ENCODE measurements at regions not wholly inside any gene's neighbourhood (a gene's known extent, or its start where the extent isn't known, plus 50 kb on each side); places are given as distances from the start of the nearest gene placed in this dataset.
"Not testable (repeated sequence)": the region's sequence is repeated elsewhere in the genome, so short reads cannot be mapped to it uniquely, and the experiment has no call there.

DNA sequence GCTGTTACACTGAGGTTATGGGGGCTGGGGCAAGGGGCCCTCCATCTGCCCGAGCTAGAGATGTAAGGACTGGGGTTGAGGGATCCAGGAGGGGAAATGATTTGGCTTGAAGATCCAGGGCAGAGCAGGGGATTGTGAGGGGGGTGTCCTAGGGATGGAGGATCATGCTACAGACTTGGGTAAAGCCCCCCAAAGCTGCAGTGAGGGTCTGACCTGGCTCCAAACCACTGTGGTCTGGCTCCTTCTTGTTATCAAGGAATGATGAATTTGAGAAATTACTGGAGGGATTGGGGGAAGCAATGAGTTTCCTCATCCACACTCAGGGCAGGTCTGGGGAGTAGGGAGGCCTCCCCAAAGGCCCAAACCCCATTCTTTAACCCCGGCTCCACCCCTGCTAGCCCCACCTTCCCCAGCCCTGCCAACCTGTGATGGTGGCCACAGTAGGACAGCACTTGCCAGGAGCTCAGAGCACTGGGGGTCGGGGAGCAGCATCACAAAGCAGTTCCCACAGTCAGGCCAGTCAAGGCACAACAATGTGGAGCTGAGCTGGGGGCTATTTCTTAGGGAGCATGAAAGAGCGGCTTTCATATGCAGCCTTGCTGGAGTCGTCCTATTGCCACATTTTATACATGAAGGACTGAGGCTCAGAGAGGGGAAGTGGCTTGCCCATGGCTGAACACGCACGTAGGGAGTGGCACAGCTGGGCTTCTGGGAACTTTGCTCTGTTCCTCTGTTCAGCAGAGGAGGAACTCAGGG lies 165.5 kb downstream of the EFNB1 start:
- no peak for DNase-seq

DNA sequence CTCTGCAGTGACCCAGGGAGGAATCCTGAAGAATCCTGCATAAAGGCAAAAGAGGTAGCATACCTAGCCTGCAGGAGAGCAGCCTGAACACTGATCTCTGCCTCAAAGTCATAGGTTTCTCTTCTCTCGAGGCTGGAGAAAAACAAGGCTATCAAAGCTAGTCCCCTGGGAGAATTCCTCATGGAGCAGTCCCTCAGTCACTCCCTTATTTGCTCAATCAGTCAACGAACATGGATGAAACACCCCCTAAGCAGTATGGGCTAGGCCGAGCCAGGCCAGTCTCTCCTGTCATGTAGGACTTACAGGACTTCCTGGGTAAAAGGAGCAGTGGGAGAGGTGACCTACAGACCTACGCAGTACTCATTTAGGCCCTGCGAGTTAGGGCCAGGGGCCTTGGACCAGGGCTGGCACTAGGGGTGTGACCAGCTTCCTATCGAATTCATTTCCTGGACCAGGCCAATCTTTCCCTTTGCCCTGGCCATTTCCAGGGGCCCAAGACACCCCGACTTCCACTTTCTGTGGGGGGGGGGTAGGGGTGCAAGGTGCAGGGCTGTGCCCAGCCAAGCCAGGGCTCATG lies 164.1 kb downstream of the EFNB1 start:
- no peak for DNase-seq

DNA sequence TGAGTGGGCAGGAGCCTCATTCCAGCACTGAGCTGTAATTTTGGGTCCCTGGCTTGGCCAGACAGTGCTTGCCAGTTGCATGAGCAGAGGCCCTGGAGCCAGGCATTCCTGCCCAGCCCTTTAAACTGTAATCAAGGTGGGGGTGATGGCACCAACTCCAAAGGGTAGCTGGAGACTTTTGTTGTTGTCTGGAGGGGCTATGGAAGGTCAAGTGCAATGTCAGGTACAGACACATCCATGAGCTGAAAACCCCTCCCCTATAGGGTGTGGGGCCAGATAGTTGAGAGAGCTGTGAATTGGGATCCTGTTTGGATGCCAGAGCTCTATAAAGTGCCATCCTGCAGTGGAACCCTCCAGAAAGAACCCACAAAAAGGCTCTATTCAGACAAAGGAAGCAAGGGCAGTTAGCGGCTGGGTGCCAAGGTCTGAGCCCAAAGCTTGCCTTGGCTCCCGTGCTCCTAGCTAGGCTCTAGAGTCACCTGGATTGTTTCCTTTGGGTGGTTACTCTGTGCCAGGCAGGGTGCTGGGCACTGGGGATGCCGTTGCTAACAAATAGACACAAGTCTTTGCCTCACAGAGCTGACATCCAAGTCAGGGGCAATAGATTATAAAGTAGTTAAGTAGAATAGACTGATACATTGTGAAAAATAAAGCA lies 163.0 kb downstream of the EFNB1 start:
- no peak for DNase-seq

DNA sequence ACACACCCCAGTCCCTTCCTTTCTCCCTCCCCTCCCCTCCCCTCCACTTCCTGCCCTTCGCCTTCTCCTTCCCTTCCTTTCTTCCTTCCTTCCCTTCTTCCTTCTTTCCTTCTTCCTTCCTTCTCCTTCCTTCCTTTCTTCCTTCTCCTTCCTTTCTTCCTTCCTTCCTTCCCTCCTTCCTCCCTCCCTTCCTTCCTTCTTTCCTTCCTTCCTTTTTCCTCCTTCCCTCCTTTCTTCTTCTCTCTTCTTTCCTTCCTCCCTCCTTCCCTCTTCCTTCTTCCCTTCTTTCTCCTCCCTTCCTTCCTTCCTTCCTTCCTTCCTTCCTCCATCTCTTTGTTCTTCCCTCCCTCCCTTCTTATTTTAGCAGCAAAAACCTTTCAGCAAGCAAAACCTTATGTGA lies 162.1 kb downstream of the EFNB1 start:
- no peak for DNase-seq

DNA sequence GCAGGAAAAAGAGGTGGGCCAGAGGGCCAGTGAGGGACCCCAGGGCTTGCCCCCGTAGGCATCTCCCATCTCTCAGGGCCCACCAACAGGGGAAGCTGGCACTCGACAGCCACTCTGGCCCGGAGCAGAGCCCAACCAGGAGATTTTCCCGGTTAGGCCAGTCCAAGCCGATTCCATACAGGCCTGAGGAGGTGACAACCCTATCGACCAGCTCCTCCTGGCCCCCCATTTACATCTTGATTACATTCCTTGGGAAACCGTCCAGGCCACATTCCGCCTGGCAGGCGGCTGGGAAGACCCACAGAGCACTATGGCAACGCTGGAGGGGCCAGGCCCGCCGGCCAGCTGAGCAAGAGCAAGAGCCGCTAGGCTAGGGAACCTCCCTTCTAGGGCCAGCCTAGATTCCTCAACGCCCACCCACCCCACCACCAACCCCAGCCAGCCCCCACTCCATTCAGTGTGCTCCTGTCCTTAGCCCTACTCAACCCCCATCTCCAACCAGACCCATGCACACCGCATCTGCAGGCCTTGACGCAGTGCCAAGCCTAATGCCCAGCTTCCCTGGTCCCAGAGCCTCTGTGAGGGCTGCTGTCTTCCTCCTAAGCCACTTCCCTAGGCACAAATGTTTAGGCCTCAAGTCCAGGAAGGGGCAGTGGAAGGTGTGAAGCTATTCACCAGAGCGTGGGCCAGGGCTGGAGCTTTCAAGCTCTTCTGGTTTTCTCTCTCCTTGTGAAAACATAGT lies 161.2 kb downstream of the EFNB1 start:
- peak; percentile 79 for DNase-seq

DNA sequence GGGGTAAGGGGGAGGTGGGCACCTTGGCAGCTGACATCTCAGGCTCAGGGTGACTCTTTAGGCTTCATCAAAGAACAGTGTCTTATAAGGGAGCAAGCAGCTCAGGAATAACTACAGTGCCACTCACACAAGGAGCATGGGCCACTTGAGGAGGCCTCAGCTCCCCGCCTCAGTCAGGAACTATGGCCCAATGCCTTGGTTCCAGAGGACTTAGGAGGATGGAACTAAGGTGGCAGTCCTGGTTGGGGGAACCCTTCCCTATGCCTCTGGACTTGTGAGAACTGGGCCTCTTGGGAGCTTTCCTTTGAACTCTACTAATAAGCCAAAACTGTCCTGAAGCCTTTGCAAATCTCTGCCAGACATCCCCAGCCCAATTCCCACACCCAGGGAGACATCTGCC lies 160.6 kb downstream of the EFNB1 start:
- DNase-seq: no peak

DNA sequence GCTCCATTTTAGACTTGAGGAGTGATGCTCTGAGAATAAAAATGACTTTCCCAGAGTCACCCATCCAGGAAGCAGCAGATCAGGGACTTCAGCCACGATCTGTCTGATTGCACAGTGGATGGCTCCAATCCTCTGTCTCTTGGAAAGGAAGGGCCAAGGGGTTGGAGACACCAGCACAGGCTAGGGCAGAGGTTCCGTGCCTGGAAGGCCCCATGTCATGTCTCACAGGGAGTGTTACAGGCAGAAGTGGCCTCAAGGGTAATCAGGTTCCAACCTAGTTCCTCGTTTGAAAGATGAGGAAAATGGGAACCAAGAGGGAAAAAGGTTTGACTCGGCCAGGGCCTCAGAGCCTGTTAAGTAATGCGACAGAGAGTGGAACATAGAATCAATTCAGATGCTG lies 160.0 kb downstream of the EFNB1 start:
- no peak for DNase-seq

DNA sequence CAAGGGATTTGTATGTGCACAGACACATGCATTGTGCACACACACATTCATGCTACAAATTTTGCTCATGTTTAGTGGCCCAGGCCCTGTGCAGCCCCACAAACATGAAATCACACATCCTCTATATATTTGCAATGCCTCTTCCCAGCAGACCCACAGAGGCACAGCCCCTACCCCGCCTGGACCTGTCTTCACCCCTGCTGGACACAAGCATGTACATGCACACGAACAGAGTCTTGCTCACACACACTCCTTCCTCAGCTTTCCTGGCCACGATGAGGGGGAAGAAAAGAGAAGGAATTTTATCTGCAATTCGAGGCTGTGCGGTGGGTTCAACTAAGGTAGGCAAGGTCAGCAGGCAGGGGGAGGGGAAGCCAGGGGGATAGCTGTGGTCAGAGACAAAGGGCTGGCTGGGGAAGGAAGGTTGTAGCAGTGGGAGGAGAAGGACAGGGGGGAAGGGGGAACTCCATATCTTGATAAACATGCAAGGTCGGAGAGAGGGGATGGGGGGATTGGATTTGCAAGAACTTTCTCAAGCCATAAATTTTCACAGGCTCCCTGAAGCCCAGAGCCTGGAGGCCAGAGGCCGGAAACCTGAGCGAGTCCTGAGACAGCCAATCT lies 156.4 kb downstream of the EFNB1 start:
- DNase-seq: no peak

DNA sequence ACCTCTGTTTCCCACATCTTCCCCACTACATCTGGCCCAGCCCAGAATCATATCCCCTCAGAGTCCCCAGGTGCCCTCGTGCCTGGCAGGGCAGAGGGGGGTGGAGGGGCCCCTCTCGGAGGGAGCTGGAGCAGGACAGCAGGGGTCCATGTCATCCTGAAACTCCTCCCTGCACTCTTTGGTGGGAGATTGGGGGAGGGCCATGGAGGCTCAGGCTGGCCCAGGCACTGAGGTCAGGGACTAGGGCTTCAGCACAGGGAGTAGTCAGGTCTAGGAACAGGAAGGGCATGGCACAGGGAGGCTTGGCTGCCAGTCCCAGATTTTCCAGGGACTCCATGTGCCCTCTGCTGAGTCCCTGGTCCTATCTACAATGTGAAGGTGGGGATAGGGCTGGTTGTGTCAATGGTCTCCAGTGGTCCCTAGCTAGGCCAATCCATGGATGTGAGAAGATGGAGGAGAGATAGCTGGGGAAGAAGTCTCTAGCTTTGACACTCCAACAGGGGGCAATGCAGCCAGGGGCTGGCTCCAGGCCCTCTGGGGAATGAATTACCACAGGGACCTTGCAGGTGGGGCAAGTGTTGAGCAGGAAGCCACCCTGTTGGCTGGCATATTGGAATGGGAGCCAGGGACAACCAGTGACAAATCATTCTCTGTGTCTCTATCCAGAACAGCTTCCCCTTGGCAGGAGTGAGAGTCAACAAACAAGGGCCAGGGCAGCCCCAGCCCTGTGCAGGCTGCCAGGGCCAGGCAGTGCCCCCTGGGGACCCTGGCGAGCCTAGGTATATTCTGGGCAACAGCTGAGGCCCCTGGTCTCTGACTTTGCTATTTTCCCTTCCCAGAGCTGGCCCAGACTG lies 154.4 kb downstream of the EFNB1 start:
- DNase-seq: no peak

DNA sequence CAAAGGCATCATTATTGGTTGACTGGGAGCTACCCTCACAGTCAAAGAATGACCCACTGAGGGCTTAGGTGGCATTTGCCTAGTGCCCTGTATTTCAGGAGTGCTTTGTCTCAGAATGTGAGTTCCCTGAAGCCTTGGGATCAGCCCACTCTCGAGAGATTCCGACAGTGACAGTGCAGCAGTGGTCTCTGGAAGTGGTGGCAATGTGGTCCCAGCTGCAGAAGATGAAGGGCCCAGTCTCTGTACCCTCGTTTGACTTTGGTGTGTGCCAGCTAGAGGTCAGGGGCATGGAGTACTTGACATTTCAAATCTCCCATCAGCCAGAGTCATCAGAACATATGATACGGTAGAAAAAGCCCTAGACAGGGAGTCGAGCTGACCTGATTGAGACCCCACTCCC lies 153.7 kb downstream of the EFNB1 start:
- DNase-seq: no peak

DNA sequence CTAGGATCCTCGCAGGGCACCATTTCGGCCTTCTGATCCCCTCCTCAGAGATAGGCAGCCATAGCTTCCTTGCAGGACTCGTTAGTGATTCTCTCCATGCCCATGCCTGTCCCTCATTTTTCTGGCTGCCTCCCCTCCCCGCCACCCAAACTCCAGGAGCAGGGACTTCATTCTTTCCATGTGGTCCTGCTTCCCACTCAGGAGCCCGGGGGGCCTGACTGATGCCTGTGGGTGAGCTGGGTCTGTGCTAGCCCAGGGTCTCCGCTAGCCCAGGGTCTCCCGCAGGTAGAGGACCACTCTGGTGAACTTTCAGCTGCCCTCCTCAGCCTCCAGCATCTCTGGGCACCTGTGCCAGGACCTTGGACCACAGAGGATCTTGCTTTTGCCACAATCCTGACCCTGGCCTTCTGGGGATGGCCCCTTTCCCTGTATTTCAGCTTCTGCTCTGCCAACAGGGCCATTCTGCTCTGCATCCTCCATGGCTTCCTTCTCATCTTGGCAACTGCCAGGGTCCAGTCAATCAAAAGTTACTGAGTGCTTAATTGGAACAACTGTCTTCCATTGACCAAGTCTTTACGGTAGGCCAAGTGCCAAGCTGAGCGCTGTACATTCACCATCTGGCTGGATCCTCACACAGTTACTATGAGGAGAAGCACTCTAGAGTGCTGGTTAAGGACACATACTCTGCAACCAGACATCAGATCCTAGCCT lies 152.2 kb downstream of the EFNB1 start:
- DNase-seq: no peak

DNA sequence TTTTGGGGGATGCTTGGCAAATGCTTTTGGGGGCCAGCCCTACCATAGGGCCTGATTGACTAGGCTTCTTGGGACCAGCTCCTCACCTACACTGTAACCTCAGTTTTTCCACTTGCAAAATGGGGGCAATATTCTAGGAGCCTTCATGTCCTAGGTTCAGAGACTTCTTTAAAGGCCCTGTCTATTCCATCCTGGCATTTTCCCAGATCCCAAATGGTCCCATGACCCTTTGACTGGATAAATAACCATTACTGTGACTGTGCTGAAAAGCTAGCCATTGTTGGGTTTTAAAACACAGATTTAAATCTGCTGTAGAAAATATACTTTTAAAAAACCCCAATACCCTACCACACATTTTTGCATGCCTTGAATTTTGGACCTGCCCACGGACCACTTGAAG lies 149.8 kb downstream of the EFNB1 start:
- DNase-seq: no peak

DNA sequence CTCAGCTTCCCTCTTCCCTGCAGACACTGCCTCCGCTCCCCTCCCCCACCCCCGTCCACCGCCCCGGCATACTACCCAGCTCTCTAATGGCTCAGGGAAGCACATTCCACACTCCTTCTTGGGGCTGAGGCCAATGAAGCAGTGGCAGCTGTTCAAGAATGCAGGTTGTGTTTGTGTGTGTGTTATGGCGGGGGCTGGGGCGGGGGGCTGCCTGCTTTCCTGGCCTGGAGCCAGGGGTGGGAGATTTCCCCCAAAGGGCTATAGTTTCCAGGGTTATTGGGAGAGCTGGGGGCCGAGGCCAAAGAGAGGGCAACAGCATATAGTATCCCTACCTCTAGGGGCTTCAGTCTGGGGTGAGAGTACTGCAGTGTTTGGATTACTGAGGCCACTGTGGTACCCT lies 149.4 kb downstream of the EFNB1 start:
- DNase-seq: peak; percentile 77

DNA sequence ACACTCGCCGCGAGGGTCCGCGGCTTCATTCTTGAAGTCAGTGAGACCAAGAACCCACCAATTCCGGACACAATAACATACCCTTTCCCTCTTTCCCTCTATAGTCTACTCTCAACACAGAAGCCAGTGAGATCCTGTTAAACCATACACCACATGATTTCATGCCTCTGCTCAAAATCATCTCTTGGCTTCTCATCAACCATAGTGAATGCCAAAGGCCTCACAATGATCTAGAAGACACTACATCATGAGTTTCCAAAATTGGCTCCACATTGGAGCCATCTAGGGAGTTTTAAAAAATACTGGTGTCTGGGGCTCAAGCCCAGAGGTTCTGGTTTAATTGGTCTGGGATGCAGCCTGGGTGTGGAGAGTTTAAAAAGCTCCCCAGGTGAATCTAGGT lies 124.5 kb downstream of the EFNB1 start:
- DNase-seq: no peak

DNA sequence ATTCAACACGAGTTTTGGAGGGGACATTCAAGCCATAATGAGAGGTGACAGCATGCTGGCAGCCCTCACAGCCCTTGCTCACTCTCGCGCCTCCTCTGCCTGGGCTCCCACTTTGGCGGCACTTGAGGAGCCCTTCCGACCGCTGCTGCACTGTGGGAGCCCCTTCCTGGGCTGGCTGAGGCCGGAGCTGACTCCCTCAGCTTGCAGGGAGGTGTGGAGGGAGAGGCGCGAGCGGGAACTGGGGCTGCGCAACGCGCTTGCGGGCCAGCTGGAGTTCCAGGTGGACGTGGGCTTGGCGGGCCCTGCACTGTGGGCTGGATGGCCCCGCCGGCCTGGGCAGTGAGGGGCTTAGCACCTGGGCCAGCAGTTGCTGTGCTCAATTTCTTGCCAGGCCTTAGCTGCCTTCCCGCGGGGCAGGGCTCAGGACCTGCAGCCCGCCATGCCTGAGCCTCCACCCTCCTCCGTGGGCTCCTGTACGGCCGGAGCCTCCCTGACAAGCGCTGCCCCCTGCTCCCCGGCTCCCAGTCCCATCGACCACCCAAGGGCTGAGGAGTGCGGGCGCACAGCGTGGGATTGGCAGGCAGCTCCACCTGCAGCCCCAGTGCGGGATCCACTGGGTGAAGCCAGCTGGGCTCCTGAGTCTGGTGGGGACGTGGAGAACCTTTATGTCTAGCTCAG lies 123.3 kb downstream of the EFNB1 start:
- DNase-seq: not testable (repeated sequence)

DNA sequence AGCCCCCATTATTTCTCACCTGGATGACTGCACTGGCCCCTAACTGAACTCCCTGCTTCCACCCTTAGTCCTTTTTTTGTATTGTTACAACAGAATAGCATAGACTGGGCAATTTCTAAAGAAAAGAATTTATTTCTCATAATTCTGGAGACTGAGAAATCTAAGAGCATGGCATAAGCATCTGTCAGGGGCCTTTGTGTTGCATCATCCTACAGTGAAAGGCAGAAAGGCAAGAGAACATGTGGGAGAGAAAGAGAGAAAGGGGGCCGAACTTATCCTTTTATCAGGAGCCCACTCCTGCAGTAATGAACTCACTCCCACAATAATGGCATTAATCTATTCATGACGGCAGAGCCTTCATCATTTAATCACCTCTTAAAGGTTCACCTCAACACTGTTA lies 122.1 kb downstream of the EFNB1 start:
- no peak for DNase-seq

DNA sequence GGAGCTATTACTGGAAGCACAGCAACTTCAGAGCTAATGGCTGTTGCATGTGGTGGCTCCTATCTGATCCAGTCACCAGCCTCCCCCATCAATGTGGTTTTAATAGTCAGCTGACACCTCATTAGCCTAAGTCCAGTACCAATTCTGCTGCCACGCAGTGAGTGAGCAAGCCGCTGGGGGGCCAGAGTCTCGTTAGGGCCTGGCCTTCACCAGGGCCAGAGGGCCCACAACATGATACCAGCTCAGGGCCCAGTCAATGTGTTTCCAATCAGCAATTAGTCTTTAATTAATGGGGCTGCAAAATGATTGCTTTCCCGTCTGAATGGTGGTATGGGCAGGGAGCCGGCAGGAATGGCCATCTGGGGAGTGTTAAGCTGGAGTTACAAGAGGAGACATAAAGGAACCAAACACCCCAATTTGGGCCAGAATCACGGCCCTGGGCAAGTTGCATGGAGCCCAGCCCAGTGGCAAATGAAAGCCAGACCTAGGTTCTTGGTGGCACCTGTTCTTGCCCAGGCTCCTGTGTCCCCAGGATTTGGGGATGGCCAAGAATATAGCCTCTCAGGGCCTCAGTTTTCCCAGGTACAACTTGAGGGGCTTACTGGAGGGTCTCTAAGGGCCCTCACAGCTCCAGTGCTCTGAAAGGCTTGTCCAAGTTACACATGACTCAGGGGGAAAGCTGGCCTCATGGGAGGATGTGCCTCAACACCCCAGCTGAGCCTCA lies 119.2 kb downstream of the EFNB1 start:
- DNase-seq: peak; percentile 44

DNA sequence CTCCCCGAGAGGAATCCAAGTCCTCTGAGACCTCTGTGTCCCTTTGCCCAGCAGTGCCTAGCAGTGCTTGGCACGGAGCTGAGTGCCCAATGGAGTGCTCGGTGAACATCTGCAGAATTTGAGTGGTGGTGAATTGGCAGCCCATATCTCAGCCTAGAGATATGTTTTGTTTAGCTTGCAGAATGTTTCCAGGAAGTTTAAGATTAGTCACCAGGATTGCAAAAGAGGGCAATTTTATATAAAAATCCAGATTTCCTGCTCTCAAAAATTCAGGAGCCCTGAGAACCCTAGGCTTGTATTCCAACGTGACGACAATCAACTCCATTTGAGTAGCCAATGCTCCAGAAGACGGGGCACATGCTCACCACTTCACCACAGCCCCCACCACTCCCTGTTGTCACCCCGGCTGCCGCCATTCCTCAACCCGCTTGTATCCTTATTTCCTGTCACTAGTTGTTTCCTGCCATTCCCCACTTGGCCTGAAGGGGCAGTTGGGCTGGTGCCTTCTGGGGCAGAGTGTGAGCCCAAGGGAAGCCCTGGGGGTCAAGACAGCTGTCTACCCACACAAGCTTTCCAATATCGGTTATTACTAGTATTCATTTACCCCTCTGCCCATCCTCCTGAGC lies 116.9 kb downstream of the EFNB1 start:
- DNase-seq: peak; percentile 54

DNA sequence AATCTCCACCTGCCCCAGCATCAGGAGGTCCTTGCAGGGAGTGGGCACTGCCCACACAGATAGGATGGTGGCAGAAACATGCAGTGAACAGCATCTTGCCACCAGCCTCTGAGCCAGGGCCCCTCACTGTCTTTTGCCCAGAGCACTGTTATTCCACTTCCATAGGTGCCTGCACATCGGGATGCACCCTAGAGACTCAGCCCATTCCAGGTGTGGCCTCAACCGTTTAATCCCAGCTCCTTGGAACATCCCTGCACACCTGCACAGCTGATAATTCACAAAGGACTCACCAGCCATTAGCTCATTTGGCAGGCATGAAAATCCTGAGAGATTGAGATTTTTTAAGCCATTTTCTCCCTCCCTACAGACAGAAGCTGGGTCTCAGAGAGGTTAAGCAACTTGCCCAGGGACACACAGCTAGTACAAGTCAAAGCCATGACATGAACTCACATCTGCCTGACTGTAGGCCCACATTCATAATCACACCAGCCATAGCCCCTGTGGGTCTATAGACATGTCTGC lies 116.3 kb downstream of the EFNB1 start:
- DNase-seq: no peak

DNA sequence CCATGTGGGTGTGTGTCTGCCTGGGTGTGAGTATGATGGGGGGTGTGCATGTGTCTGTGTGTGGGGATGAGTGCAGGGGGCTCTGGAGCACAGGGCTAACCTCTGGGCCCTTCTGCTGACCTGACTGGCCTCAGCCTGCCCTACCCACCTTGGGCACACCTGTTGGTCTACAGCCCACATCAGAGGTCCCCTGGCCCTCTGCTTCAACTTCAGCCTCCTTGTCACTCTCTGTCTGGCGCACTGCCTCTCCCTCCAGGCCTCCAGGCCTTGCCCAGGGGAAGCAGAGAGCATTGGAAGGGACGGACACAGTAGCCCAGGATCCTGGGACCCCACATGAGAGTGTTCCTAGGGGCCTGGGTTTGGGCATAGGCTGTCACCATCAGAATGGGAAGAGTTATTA lies 115.4 kb downstream of the EFNB1 start:
- no peak for DNase-seq

Data from fibroblast of skin of right quadriceps (primary cell).